Testis (tissue), 2 donors: ENCODE measurements at regions not wholly inside any gene's neighbourhood (a gene's known extent, or its start where the extent isn't known, plus 50 kb on each side); places are given as distances from the start of the nearest gene placed in this dataset.

Experiments
- POLR2A ChIP-seq: fragments of 450-650 bp; IDR thresholded peaks from one replicate; pipeline ENCODE4 v1.6.1; 2017; ENCODE audit warnings: antibody characterized with exemption, mild to moderate bottlenecking, moderate library complexity
- TF ChIP-seq, protein P1 (sequence below), 3 experiments: fragments of 450-650 bp in 2 of 3; fragments of 200-600 bp in 1 of 3; sonication (generic) in 1 of 3; IDR thresholded peaks; one replicate each; pipeline ENCODE4 v1.5.1; 2016 to 2019; ENCODE audit warnings: antibody characterized with exemption in 3 of 3, mild to moderate bottlenecking in 2 of 3, moderate library complexity in 1 of 3

GRCh38 chr9:3696368-3696767, 170.6 kb upstream of the RFX3 start:
- TF ChIP-seq POLR2A: no peak
- TF ChIP-seq, protein P1, sequence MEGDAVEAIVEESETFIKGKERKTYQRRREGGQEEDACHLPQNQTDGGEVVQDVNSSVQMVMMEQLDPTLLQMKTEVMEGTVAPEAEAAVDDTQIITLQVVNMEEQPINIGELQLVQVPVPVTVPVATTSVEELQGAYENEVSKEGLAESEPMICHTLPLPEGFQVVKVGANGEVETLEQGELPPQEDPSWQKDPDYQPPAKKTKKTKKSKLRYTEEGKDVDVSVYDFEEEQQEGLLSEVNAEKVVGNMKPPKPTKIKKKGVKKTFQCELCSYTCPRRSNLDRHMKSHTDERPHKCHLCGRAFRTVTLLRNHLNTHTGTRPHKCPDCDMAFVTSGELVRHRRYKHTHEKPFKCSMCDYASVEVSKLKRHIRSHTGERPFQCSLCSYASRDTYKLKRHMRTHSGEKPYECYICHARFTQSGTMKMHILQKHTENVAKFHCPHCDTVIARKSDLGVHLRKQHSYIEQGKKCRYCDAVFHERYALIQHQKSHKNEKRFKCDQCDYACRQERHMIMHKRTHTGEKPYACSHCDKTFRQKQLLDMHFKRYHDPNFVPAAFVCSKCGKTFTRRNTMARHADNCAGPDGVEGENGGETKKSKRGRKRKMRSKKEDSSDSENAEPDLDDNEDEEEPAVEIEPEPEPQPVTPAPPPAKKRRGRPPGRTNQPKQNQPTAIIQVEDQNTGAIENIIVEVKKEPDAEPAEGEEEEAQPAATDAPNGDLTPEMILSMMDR (IDR thresholded peaks at IDR 0.05): no peak
